ENCODE measurements at regions not wholly inside any gene's neighbourhood (a gene's known extent, or its start where the extent isn't known, plus 50 kb on each side); places are given as distances from the start of the nearest gene placed in this dataset.
"Not testable (repeated sequence)": the region's sequence is repeated elsewhere in the genome, so short reads cannot be mapped to it uniquely, and the experiment has no call there.

- no peak overlapping the region for H3K27ac ChIP-seq (ENCODE audit: low read depth in 1 of 2, low read length in 2 of 2)
- DNase-seq (no peak), ATAC-seq (ENCODE audit: poor library complexity) (no peak)
- no peaks in the 10 kb centered on the region for H3K27me3 Mint-ChIP-seq
- no peak overlapping the region for H3K27ac Mint-ChIP-seq
- no peak overlapping the region for H3K4me3 ChIP-seq (ENCODE audit: low read length)
- POLR2A ChIA-PET, result no interaction called here
- no peaks in the 10 kb centered on the region for H3K4me1 ChIP-seq (ENCODE audit: insufficient read depth, low read length)
- H3K27me3 ChIP-seq (ENCODE audit: control insufficient read depth in 1 of 2, insufficient read depth in 2 of 2, low read length in 2 of 2), result no peaks in the 10 kb centered on the region
- no peak for TF ChIP-seq CTCF (IDR thresholded peaks at IDR 0.05)
- no peaks in the 10 kb centered on the region for H3K36me3 ChIP-seq (ENCODE audit: insufficient read depth, low read length)
- intact Hi-C loops (cut with DNase I, micrococcal nuclease), result no loop called here
- no peaks in the 10 kb centered on the region for H3K4me1 Mint-ChIP-seq (ENCODE audit: low read depth)
- peaks cover 8% of the 10 kb centered on the region for H3K9me3 Mint-ChIP-seq
- H3K36me3 Mint-ChIP-seq (ENCODE audit: low read depth), result no peaks in the 10 kb centered on the region
- H3K9me3 ChIP-seq (ENCODE audit: control insufficient read depth in 1 of 2, insufficient read depth in 1 of 2, low read length in 2 of 2), result peaks cover 0 to 5% of the 10 kb centered on the region in 2 experiments
- CTCF ChIA-PET, result no interaction called here
- H3K4me3 Mint-ChIP-seq, result no peak overlapping the region
These were observed 62.7 kb upstream of the BMP5 start for GRCh38 chr6:55937951-55938690.

- H3K9me3 Mint-ChIP-seq, result peaks cover 8% of the 10 kb centered on the region
- no peak overlapping the region for H3K27ac Mint-ChIP-seq
- H3K4me3 Mint-ChIP-seq, result no peak overlapping the region
These were observed 62.0 kb upstream of the BMP5 start for GRCh38 chr6:55937261-55937947.

GRCh38 chr6:55931101-55931500 lies 55.7 kb upstream of the BMP5 start:
- Histone ChIP-seq H3K9me3 (ENCODE audit: control insufficient read depth in 1 of 2, insufficient read depth in 1 of 2, low read length in 2 of 2) (peaks cover 4 to 5% of the 10 kb centered on the region in 2 experiments), H3K4me1 (ENCODE audit: insufficient read depth, low read length) (no peaks in the 10 kb centered on the region), H3K27ac (ENCODE audit: low read depth in 1 of 2, low read length in 2 of 2) (no peak overlapping the region), H3K36me3 (ENCODE audit: insufficient read depth, low read length) (no peaks in the 10 kb centered on the region), H3K27me3 (ENCODE audit: control insufficient read depth in 1 of 2, insufficient read depth in 2 of 2, low read length in 2 of 2) (no peaks in the 10 kb centered on the region), H3K4me3 (ENCODE audit: low read length) (no peak overlapping the region)
- no peak for DNase-seq
- ChIA-PET POLR2A (no interaction called here), CTCF (no interaction called here)
- ATAC-seq (ENCODE audit: poor library complexity), result no peak
- H3K36me3 Mint-ChIP-seq (ENCODE audit: low read depth), result no peaks in the 10 kb centered on the region
- no peak overlapping the region for H3K27ac Mint-ChIP-seq
- H3K9me3 Mint-ChIP-seq, result peaks cover 16% of the 10 kb centered on the region
- intact Hi-C loops (cut with DNase I, micrococcal nuclease), result no loop called here
- no peak overlapping the region for H3K4me3 Mint-ChIP-seq
- TF ChIP-seq CTCF (IDR thresholded peaks at IDR 0.05), result no peak
- H3K27me3 Mint-ChIP-seq, result no peaks in the 10 kb centered on the region
- H3K4me1 Mint-ChIP-seq (ENCODE audit: low read depth), result no peaks in the 10 kb centered on the region

More at GRCh38 chr6:55937261-55937947, 62.0 kb upstream of the BMP5 start:
- CTCF ChIA-PET, result no interaction called here
- H3K9me3 ChIP-seq (ENCODE audit: control insufficient read depth in 1 of 2, insufficient read depth in 1 of 2, low read length in 2 of 2), result peaks cover 0 to 5% of the 10 kb centered on the region in 2 experiments
- no peak overlapping the region for H3K27ac ChIP-seq (ENCODE audit: low read depth in 1 of 2, low read length in 2 of 2)
- POLR2A ChIA-PET, result no interaction called here
- Mint-ChIP-seq H3K36me3 (ENCODE audit: low read depth) (no peaks in the 10 kb centered on the region), H3K27me3 (no peaks in the 10 kb centered on the region), H3K4me1 (ENCODE audit: low read depth) (no peaks in the 10 kb centered on the region)
- no peaks in the 10 kb centered on the region for H3K4me1 ChIP-seq (ENCODE audit: insufficient read depth, low read length)
- no peak for TF ChIP-seq CTCF (IDR thresholded peaks at IDR 0.05)
- intact Hi-C loops (cut with DNase I, micrococcal nuclease), result no loop called here
- no peak overlapping the region for H3K4me3 ChIP-seq (ENCODE audit: low read length)
- DNase-seq (no peak), ATAC-seq (ENCODE audit: poor library complexity) (no peak)
- no peaks in the 10 kb centered on the region for H3K27me3 ChIP-seq (ENCODE audit: control insufficient read depth in 1 of 2, insufficient read depth in 2 of 2, low read length in 2 of 2)
- H3K36me3 ChIP-seq (ENCODE audit: insufficient read depth, low read length), result no peaks in the 10 kb centered on the region

- POLR2A ChIA-PET; H3K27ac ChIP-seq (ENCODE audit: low read depth in 1 of 2, low read length in 2 of 2): not testable (repeated sequence)
These were observed 52.3 kb upstream of the BMP5 start for GRCh38 chr6:55927713-55928112.

More at GRCh38 chr6:55927713-55928112, 52.3 kb upstream of the BMP5 start:
- H3K27me3 ChIP-seq (ENCODE audit: control insufficient read depth in 1 of 2, insufficient read depth in 2 of 2, low read length in 2 of 2); ATAC-seq (ENCODE audit: poor library complexity); H3K27me3 Mint-ChIP-seq; CTCF ChIA-PET; H3K9me3 ChIP-seq (ENCODE audit: control insufficient read depth in 1 of 2, insufficient read depth in 1 of 2, low read length in 2 of 2); H3K4me1 ChIP-seq (ENCODE audit: insufficient read depth, low read length); intact Hi-C loops (cut with DNase I, micrococcal nuclease); H3K27ac Mint-ChIP-seq; H3K36me3 ChIP-seq (ENCODE audit: insufficient read depth, low read length); H3K4me3 Mint-ChIP-seq; DNase-seq; H3K36me3 Mint-ChIP-seq (ENCODE audit: low read depth); H3K4me1 Mint-ChIP-seq (ENCODE audit: low read depth); H3K4me3 ChIP-seq (ENCODE audit: low read length): not testable (repeated sequence)
- H3K9me3 Mint-ChIP-seq, result peaks cover 10% of the 10 kb centered on the region
